ENCODE measurements at regions not wholly inside any gene's neighbourhood (a gene's known extent, or its start where the extent isn't known, plus 50 kb on each side); places are given as distances from the start of the nearest gene placed in this dataset.
"Not testable (repeated sequence)": the region's sequence is repeated elsewhere in the genome, so short reads cannot be mapped to it uniquely, and the experiment has no call there.

DNA sequence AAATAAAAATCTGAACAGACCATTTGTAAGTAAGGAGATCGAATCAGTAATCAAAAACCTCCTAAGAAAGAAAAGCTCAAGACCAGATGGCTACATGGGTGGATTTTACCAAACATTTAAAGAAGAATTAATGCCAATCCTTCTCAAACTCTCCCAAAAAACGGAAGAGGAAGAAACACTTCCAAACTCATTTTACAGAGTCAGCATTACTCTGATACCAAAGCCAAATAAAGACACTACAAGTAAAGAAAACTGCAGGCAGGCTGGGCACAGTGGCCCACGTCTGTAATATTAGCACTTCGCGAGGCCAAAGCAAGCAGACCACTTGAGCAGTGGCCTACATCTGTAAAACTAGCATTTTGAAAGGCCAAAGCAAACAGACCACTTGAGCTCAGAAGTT, 159.8 kb downstream of the DPY19L2 start:
- DNase-seq (ENCODE audit: low read depth in 2 of 3, low spot score in 2 of 3): no peak

DNA sequence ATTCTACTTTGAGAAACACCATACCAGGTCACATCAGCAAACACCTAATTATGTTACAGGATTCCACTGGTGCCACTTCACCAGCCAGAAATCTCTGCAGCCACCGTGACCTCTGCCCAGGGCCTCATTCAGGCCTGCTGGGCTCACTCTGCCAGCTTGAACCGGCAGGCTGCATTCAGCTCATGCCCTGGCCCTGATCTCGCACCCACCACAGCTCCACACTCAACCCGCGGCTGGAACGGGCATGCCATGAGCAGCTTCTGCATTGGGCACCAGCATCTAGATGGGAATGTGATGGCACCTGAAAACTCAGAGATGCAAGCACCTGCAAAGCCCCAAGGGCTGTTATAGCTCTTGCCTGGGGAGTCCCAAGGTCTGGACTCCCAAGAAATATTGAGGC, 168.7 kb downstream of the DPY19L2 start:
- no peak for DNase-seq (ENCODE audit: low read depth in 2 of 3, low spot score in 2 of 3)

DNA sequence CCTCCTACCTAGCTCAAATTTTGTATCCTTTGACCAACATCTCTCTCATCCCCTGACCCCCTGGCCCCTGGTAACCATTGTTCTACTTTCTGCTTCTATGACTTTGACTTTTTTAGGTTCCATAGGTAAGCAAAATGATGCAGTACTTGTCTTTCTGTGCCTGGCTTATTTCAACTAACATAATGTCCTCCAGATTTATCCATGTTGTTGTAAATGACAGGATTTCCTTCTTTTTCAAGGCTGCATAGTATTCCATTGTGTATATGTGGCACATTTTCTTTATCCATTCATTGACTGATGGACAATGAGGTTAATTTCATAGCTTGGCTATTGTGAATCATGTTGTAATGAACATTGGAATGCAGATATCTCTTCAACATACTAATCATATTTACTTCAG, 170.1 kb downstream of the DPY19L2 start:
- no peak for DNase-seq (ENCODE audit: low read depth in 2 of 3, low spot score in 2 of 3)

DNA sequence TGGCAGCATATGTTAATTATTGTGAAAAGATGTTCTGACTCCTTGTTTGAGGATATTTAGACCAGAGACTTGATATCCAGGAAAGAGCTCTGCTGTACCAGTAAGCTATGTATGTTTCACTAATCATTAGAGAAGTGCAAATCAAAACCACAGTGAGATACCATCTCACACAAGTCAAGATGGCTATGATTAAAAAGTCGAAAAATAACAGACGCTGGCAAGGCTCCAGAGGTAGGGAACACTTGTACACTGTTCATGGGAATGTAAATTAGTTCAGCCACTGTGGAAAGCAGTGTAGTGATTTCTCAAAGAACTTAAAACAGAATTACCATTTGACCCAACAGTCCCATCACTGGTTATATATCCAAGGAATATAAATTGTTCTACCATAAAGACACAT, 171.6 kb downstream of the DPY19L2 start:
- peak in 2 of 3 donors; percentile 4 to 54 for DNase-seq (ENCODE audit: low read depth in 2 of 3, low spot score in 2 of 3)

DNA sequence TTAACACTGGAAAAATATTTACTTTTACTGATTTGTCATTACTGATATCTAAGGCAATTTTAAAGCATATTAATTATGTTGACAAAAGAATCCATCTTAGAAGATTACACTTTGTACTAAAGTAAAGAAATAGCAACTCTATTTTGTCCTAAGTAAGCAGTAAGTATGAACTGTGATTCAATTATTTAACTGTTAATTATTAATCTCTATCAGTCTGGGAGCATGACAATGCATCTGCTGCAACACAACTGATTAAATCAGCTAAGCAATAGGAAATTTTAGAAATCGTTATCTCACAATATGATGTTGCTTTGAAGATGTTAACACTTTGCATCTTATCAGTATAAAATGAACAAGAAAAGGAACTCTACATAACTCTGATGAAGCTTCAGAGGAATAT, 172.3 kb downstream of the DPY19L2 start:
- DNase-seq (ENCODE audit: low read depth in 2 of 3, low spot score in 2 of 3): no peak

DNA sequence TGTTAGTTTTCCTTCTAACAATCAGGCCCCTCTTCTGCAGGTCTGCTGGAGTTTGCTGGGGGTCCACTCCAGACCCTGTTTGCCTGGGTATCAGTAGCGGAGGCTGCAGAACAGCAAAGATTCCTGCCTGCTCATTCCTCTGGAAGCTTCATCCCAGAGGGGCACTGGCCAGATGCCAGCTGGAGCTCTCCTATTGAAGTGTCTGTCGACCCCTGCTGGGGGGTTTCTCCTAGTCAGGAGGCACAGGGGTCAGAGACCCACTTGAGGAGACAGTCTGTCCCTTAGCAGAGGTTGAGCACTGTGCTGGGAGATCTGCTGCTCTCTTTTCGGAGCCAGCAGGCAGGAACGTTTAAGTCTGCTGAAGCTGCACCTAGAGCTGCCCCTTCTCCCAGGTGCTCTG, 174.9 kb downstream of the DPY19L2 start:
- not testable (repeated sequence) for DNase-seq (ENCODE audit: low read depth in 2 of 3, low spot score in 2 of 3)

DNA sequence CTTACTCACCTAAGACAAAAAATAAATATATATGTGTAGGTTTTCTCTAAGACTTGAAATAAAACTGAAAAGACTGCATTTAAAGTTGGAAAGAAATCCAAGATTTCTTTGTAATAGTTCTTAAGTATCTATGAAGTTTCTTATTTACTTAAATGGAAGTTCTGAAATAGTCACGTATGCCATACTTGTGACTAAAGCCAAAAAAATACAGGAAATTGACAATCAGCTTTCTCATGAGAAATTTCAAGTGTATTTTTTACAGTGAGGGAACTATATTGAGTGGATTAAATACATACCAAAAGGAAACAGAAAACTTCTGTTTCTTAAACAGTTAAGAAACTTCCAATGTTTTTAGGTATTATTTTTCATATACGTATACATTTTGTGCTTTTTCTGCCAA, 188.1 kb downstream of the DPY19L2 start:
- DNase-seq (ENCODE audit: low read depth in 2 of 3, low spot score in 2 of 3): no peak

DNA sequence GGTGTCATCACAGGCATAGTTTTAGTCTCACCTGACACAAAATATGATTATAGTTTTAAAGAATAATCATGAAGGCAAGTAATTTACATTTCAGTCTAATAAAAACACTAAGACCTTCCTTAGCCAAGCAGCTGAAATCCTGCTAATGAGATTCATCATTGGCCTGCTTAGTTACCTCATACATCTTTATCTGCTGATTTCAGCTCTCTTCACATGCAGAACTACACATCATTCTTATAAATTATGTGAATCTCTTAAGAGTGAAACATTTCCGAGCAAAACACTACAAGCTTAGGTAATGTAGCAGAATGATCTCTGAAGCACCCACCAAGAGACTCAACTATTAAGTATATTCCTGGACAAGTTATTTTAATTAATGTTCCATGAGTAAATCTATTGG, 198.1 kb downstream of the DPY19L2 start:
- DNase-seq (ENCODE audit: low read depth in 2 of 3, low spot score in 2 of 3): no peak

DNA sequence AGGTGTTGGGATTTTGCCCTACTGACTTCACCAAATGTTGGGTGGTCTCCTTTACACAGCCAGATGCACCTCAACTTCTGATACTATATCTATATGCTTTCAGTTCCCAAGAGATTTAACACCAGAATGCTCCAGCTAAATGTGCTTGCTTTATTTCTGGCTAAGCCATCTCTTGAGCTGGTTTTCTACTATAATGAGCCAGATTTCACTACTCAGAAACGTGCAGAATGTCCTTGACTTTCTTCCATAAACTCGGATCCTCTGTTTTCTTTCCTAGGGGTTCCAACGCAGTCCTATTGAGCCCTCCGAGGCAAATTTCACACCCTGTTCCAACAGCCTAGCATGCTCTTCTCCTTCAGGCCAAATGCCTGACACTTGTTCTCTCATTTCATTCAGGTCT, 200.3 kb downstream of the DPY19L2 start:
- DNase-seq (ENCODE audit: low read depth in 2 of 3, low spot score in 2 of 3): no peak

DNA sequence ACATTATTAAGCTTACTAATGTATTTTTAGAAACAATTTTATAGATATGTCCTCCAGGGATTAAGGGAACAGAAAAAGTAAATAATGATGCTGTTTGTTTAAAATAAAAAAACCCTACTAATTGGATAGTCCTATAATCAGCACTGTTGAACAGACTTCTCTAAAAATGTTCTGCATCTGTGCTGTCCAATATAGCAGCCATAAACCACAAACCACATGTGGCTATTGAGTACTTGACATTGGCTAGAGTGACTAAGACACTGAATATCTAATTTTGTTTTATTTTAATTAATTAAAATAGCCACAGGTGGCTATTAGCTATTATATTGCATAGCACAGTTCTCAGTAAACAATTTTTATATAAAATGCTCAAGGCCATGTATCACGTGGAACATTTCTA, 210.4 kb downstream of the DPY19L2 start:
- DNase-seq (ENCODE audit: low read depth in 2 of 3, low spot score in 2 of 3): peak in 1 of 3 donors; percentile 31

DNA sequence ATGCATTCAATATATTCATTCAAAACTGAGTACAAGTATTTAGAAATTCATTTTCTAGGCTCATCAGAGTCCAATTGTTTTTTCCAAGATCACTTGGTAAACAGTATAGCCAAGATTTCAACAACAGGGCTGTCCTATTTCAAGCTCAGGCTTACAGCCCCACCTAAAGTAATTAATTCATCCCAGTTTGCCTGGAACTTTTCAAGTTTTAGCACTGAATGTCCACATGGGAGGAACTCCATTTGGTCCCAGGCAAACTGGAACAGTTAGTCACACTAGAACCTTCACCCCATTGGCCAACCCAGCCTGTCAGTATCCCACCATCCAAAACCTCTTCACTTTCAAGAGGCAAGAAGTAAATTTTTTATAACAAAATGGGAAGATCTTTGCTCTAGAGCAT, 210.9 kb downstream of the DPY19L2 start:
- no peak for DNase-seq (ENCODE audit: low read depth in 2 of 3, low spot score in 2 of 3)

DNA sequence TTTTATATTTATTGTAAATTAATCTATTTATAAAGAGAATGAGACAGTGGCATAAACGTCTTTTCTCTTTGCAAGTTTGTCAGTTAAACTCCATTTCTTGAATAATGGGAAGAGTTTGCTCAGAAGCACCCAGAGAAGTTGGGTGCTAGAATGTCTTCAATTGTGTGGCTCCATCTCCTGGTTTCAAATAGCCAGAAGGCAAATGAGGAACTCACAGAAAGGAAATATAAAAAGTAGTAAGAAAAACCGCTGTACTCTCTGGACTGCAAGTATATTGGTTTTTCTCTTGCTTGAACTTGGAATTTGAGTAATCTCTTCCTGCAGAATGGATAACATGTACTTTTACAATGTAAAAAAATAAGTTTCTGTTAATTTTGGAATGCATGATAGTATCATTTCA, 217.5 kb downstream of the DPY19L2 start:
- DNase-seq (ENCODE audit: low read depth in 2 of 3, low spot score in 2 of 3): peak in 2 of 3 donors; percentile 21 to 60

DNA sequence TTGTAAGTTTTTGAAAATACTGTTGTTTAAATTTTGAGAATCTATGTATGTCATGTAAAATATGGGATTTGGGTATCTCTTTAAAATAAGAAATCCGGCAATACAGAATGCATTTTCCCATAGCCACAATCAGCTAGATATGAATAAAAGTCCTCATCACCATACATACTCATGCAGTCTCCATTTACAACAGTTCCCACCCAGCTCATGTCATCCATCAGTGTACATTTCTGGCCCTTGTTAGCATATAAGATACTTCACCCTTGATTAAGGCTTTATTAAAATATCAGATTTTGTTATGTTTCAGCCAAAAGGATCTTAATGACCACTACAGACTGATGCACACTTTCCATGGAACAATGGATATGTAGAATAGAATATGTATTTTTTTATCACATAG, 218.0 kb downstream of the DPY19L2 start:
- no peak for DNase-seq (ENCODE audit: low read depth in 2 of 3, low spot score in 2 of 3)

DNA sequence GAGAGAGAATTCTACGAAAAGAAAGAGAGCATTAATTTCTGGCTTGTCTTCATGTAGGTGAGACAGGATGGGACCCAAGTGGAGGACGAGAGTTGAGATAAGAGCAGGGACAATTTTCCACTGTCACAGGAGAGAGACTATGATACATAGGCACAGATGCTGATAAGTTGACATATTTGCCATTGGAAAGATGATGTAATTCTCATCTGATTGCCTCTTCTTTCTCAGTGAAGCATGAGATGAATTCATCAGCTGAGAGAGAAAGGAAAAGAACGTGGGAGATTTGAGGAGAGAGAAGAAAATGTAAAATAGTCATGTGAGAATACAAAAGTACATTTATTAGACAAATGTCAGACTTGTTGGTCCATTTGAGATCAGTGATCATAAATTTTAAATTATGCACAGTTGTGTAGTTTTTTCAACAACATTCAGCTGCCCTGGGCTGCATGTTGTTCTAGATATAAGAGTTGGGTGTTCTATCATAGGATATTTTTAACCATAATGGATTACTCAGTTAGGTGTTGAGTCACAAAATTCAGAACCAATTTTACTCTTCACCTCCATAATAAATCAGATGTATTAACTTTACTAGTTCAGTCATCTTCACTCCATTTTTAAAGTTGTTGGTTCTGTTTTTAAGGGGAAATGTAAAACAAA, 222.9 kb downstream of the DPY19L2 start:
- no peak for DNase-seq (ENCODE audit: low read depth in 2 of 3, low spot score in 2 of 3)

DNA sequence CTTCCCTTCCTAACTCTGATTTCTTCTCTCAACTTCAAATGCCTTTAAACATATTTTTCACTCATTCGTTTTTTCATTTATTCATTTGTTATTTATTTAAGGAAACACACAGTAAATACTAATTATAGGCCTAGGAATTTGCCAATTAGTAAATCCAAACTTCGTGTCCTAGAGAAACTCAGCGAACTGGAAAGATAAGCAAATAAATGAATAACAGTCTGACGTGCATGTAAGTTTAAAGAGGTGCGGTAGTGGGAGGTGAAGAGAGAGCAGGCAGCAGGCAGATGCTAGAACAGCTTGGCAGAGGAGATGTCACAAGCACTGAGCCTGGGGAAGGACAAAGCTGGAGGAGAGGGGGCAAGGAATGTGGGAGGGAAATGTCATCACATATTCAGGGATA, 228.2 kb downstream of the DPY19L2 start:
- DNase-seq (ENCODE audit: low read depth in 2 of 3, low spot score in 2 of 3): no peak

DNA sequence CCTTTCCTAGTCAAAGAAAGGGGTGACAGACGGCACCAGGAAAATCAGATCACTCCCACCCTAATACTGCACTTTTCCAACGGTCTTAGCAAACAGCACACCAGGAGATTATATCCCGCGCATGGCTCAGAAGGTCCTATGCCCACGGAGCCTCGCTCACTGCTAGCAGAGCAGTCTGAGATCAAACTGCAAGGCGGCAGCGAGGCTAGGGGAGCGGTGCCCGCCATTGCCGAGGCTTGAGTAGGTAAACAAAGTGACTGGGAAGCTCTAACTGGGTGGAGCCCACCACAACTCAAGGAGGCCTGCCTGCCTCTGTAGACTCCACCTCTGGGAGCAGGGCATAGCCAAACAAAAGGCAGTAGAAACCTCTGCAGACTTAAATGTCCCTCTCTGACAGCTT, 233.9 kb downstream of the DPY19L2 start:
- DNase-seq (ENCODE audit: low read depth in 2 of 3, low spot score in 2 of 3): not testable (repeated sequence)

DNA sequence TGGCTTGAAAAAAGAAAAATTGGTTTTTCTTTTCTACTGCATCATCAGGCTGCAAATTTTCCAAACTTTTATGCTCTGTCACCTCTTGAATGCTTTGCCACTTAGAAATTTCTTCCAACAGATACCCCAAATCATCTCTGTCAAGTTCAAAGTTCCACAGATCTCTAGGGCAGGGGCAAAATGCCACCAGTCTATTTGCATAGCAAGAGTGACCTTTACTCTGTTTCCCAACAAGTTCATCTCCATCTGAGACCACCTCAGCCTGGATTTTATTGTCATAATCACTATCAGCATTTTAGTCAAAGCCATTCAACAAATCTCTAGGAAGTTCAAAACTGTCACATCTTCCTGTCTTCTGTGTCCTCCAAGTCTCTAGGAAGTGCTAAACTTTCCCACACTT, 240.3 kb downstream of the DPY19L2 start:
- DNase-seq (ENCODE audit: low read depth in 2 of 3, low spot score in 2 of 3): not testable (repeated sequence)

DNA sequence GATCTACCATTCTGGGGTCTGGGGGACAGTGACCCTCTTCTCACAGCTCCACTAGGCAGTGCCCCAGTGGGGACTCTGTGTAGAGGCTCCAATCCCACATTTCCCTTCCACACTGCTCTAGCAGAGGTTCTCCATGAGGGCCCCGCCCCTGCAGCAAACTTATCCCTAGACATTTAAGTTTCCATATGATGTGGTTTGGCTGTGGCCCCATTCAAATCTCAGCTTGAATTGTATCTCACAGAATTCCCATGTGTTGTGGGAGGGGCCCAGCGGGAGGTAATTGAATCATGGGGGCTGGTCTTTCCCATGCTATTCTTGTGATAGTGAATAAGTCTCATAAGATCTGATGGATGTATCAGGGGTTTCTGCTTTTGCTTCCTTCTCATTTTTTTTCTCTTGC, 241.3 kb downstream of the DPY19L2 start:
- not testable (repeated sequence) for DNase-seq (ENCODE audit: low read depth in 2 of 3, low spot score in 2 of 3)

DNA sequence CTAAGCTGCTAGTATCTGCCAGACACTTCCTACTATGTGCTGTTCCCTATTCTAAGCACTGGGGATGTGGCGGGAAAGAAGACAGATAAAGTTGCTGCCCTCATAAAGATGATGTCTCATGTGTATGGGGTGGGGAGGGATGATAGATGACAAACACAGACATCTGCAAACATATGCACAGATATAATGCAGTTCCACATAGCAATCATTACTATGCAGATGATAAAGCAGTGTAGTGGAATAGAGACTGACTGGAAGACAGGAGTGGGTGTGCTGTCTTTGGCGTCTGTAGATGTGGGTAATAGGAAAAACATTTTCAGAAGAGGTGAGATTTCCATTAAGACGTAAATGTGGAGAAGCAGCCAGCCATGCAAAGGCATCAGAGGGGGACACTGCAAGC, 243.6 kb downstream of the DPY19L2 start:
- DNase-seq (ENCODE audit: low read depth in 2 of 3, low spot score in 2 of 3): no peak

DNA sequence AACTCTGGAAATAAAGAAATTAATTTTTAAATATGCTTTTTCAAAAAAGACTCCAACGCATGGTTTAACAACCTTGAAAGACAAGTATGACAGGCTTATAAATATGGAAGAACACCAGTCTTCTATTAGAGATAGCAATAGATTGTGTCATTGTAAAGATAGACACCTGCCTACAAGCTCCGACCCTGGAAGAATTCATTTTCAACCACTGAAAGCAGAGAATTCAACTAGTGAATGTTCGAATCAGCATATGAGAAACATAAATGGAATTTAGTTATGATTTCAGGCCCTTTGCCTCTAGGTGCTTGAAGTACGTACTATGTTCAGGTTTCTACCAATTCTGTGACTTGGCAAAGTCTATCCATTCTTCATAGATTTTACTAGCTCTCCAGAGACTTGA, 244.5 kb downstream of the DPY19L2 start:
- DNase-seq (ENCODE audit: low read depth in 2 of 3, low spot score in 2 of 3): no peak

DNA sequence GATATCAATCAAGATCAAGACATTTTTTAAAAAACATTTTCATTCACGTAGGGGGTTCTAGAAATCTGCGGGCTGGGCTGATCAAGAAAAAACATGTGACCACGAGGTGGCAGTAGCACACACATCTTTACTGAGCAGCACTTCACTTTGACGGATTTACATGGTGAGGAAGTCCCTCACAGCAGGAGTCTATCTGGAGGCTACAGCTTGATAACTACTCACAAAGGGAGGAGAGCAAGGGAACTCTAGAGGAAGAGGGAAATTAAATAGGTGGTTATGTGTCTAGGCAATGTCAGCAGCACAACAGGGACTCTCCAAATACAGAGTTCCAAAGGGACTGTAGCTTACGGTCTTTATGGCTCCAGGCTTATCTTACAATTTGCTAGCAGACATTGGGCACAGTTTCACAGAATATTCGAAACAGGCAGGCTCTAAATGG, 248.1 kb downstream of the DPY19L2 start:
- peak in 2 of 3 donors; percentile 12 to 39 for DNase-seq (ENCODE audit: low read depth in 2 of 3, low spot score in 2 of 3)

DNA sequence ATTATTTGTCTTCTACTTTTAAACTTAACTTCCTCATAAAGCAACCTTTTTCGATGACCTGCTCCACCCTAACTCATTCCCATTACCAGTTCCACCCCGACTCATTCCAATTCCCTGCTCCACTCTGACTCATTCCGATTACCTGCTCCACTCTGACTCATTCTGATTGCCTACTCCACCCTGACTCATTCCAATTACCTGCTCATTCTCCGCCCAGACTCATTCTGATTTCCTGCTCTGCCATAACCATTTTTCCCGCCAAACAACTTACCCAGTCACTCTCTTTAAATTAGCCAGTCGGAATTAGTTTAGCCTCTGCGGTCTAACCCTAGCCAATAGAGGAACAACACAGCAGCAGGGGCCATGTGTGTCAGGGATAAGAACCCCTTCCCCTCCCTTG, 249.1 kb downstream of the DPY19L2 start:
- no peak for DNase-seq (ENCODE audit: low read depth in 2 of 3, low spot score in 2 of 3)

DNA sequence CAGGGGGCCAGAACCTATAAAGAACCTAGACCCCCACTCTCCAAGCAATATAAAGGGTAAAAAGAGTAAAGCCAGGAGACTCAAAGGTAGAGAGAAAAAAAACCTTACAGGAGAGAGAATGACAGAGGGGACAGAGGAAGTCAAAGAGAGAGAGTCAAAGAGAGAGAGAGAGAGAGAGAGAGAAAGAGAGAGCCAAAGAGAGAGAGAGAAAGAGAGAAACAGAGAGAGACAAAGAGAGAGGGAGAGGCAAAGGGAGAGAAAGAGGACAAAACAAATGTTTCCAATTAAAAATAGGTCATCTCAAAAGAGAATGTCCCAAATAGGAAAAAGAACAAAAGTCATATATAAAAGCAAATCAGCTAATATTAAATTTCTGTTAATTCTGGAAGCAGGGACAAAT, 251.5 kb downstream of the DPY19L2 start:
- no peak for DNase-seq (ENCODE audit: low read depth in 2 of 3, low spot score in 2 of 3)
